ENCODE measurements at regions not wholly inside any gene's neighbourhood (a gene's known extent, or its start where the extent isn't known, plus 50 kb on each side); places are given as distances from the start of the nearest gene placed in this dataset.

DNA sequence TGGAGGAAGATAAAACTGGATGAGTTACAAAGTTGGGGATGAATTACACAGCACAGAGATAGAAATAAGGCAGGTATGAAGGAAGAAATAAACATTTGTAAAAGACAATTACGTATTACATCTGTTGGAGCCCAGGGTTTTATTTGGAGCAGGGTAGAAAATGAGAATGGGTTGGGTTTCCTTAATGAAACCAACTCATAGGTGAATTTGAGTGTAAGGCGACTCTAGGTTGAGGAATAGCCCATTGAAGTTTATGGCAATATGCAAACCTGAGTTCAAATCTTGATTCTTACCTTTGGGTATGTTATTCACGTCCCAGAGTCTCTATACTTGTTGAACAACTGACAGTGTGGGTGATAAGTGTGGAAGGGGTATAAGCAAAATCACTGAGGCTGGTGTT is 422.3 kb upstream of the WWC1 start:
- TF ChIP-seq, protein P1, sequence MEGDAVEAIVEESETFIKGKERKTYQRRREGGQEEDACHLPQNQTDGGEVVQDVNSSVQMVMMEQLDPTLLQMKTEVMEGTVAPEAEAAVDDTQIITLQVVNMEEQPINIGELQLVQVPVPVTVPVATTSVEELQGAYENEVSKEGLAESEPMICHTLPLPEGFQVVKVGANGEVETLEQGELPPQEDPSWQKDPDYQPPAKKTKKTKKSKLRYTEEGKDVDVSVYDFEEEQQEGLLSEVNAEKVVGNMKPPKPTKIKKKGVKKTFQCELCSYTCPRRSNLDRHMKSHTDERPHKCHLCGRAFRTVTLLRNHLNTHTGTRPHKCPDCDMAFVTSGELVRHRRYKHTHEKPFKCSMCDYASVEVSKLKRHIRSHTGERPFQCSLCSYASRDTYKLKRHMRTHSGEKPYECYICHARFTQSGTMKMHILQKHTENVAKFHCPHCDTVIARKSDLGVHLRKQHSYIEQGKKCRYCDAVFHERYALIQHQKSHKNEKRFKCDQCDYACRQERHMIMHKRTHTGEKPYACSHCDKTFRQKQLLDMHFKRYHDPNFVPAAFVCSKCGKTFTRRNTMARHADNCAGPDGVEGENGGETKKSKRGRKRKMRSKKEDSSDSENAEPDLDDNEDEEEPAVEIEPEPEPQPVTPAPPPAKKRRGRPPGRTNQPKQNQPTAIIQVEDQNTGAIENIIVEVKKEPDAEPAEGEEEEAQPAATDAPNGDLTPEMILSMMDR (IDR thresholded peaks at IDR 0.05; ENCODE audit: poor library complexity) = no peak
- no peak for TF ChIP-seq EZH2phosphoT487 (IDR thresholded peaks at IDR 0.05; ENCODE audit: low read depth, severe bottlenecking, unreplicated experiment)

Data from hepatocyte (in vitro differentiated cells).